ENCODE measurements at regions not wholly inside any gene's neighbourhood (a gene's known extent, or its start where the extent isn't known, plus 50 kb on each side); places are given as distances from the start of the nearest gene placed in this dataset.

- TF ChIP-seq CTCF (conservative IDR thresholded peaks at IDR 0.05 in 1 of 2, IDR thresholded peaks at IDR 0.05 in 1 of 2; ENCODE audit: low read depth in 1 of 2, low read length in 2 of 2) (no peak), EZH2 (IDR thresholded peaks at IDR 0.05; ENCODE audit: low read length, missing control alignments) (no peak)
Measured at GRCh38 chr6:88413459-88413858, 247.3 kb upstream of the CNR1 start.

Measured in fibroblast of lung (primary cell).